HCT116 (cell line): ENCODE measurements at regions not wholly inside any gene's neighbourhood (a gene's known extent, or its start where the extent isn't known, plus 50 kb on each side); places are given as distances from the start of the nearest gene placed in this dataset.

ENCODE experiments used
- ATAC-seq: fragments of 200-7000 bp; cut with Tn5 transposase; 2 replicates; pipeline ENCODE4 v1.9.1; 2020; ENCODE audit warnings: mild to moderate bottlenecking, moderate library complexity
- BruUV-seq: library from RNA; stranded (reverse); fragments of 400-500 nt; replicated peaks from 2 replicates; lab custom pipeline; 2021; lab: Mats Ljungman, UMichigan
- CTCF ChIA-PET: fragments of 300-600 bp; sonication (Branson Sonifier 250); formaldehyde crosslinking; loops from one replicate; lab custom pipeline; 2021; ENCODE audit warnings: antibody characterized with exemption; lab: Charles Lee
- POLR2A ChIA-PET: fragments of 300-600, 350-600 bp; sonication (Branson Sonifier 250); formaldehyde crosslinking; loops from one replicate; lab custom pipeline; 2021; ENCODE audit warnings: antibody characterized with exemption; lab: Charles Lee
- RAD21 ChIA-PET, 2 experiments: fragments of 300-600 bp; sonication (Branson Sonifier 250); formaldehyde crosslinking; loops; one replicate each; lab custom pipeline; 2023; ENCODE audit warnings: low total read pairs in 2 of 2; ENCODE audit not compliant: uncharacterized antibody in 2 of 2, unreplicated experiment in 2 of 2, low non-redundant PET in 1 of 2; lab: Charles Lee
- DNase-seq: peaks from one replicate; pipeline ENCODE4 v3.0.0-alpha.2; 2010; ENCODE audit warnings: low read depth, low spot score
- H2AFZ ChIP-seq: fragments of 200-600 bp; shearing (Covaris generic), sonication (generic); 2 replicates; pipeline ENCODE4 v1.6.1; 2017; ENCODE audit warnings: low read depth, mixed run types, mixed read lengths, antibody characterized with exemption, low read length; ENCODE audit not compliant: poor library complexity, severe bottlenecking
- H3K27ac ChIP-seq: 2 replicates; pipeline ENCODE4 v1.5.1; 2012; ENCODE audit warnings: low read depth, low read length
- H3K27me3 ChIP-seq: fragments of 200-600 bp; sonication (generic); 2 replicates; pipeline ENCODE4 v1.6.1; 2016; ENCODE audit warnings: mixed run types, low read length, mixed read lengths; ENCODE audit not compliant: insufficient read depth
- H3K36me3 ChIP-seq, 2 experiments: fragments of 200-500 bp in 1 of 2; fragments of 200-600 bp in 1 of 2; sonication (Bioruptor generic) in 1 of 2; sonication (generic) in 1 of 2; 2 replicates each; pipeline versions ENCODE4 v1.5.1 to v1.6.1; 2014 to 2016; ENCODE audit warnings: low read length in 2 of 2, inconsistent platforms in 1 of 2, mixed read lengths in 1 of 2, mixed run types in 1 of 2; ENCODE audit not compliant: insufficient read depth in 2 of 2, control insufficient read depth in 1 of 2
- H3K4me1 ChIP-seq, 2 experiments: fragments of 200-600 bp in 1 of 2; sonication (generic) in 1 of 2; 2 replicates each; pipeline versions ENCODE4 v1.5.1 to v1.6.1; 2012 to 2017; ENCODE audit warnings: low read length in 2 of 2, inconsistent platforms in 1 of 2, mild to moderate bottlenecking in 1 of 2, mixed read lengths in 1 of 2, mixed run types in 1 of 2, moderate library complexity in 1 of 2; ENCODE audit not compliant: insufficient read depth in 2 of 2, control insufficient read depth in 1 of 2
- H3K4me2 ChIP-seq: fragments of 200-600 bp; sonication (generic); 2 replicates; pipeline ENCODE4 v1.6.1; 2017; ENCODE audit warnings: mixed run types, low read length, mixed read lengths
- H3K4me3 ChIP-seq, 2 experiments: fragments of 200-600 bp in 1 of 2; sonication (generic) in 1 of 2; replicated peaks in 1 of 2; 2 replicates each; pipeline ENCODE4 v1.5.1; 2011 to 2016; ENCODE audit warnings: low read length in 2 of 2, control low read depth in 1 of 2, low read depth in 1 of 2, mild to moderate bottlenecking in 1 of 2, mixed read lengths in 1 of 2, mixed run types in 1 of 2
- H3K79me2 ChIP-seq: fragments of 200-600 bp; sonication (generic); 2 replicates; pipeline ENCODE4 v1.6.1; 2017; ENCODE audit warnings: mild to moderate bottlenecking, mixed run types, low read length, moderate library complexity, mixed read lengths; ENCODE audit not compliant: insufficient read depth
- H3K9ac ChIP-seq: fragments of 200-600 bp; sonication (generic); 2 replicates; pipeline ENCODE4 v1.6.1; 2016; ENCODE audit warnings: low read length, mixed read lengths
- H3K9me2 ChIP-seq: fragments of 200-600 bp; sonication (generic), shearing (Covaris generic); 2 replicates; pipeline ENCODE4 v1.6.1; 2017; ENCODE audit warnings: mixed run types, mild to moderate bottlenecking, moderate library complexity; ENCODE audit not compliant: insufficient read depth
- H3K9me3 ChIP-seq, 2 experiments: fragments of 200-500 bp in 1 of 2; fragments of 200-600 bp in 1 of 2; sonication (Bioruptor generic) in 1 of 2; sonication (generic) in 1 of 2; 2 replicates each; pipeline ENCODE4 v1.6.1; 2014 to 2017; ENCODE audit warnings: low read length in 2 of 2, mixed read lengths in 2 of 2, inconsistent platforms in 1 of 2, low read depth in 1 of 2, mild to moderate bottlenecking in 1 of 2, mixed run types in 1 of 2, moderate library complexity in 1 of 2; ENCODE audit not compliant: control insufficient read depth in 1 of 2, insufficient read depth in 1 of 2
- H4K20me1 ChIP-seq: fragments of 200-600 bp; sonication (generic), shearing (Covaris generic); 2 replicates; pipeline ENCODE4 v1.6.1; 2017; ENCODE audit warnings: mixed run types, mild to moderate bottlenecking, moderate library complexity; ENCODE audit not compliant: insufficient read depth
- CTCF ChIP-seq, 3 experiments: fragments of 200-600 bp in 1 of 3; sonication (generic) in 1 of 3; IDR thresholded peaks in 2 of 3; conservative IDR thresholded peaks in 1 of 3; 2 replicates each; pipeline ENCODE4 v1.5.1; 2012 to 2017; ENCODE audit warnings: low read depth in 2 of 3, low read length in 2 of 3, antibody characterized with exemption in 1 of 3, borderline replicate concordance in 1 of 3, control low read depth in 1 of 3, mild to moderate bottlenecking in 1 of 3, mixed read lengths in 1 of 3, mixed run types in 1 of 3, moderate library complexity in 1 of 3; ENCODE audit not compliant: insufficient read depth in 1 of 3
- EGR1 ChIP-seq: IDR thresholded peaks from 2 replicates; pipeline ENCODE4 v1.6.1; 2012; ENCODE audit warnings: low read depth
- MAX ChIP-seq: IDR thresholded peaks from 2 replicates; pipeline ENCODE4 v1.6.1; 2012
- POLR2A ChIP-seq: IDR thresholded peaks from 2 replicates; pipeline ENCODE4 v1.7.0; 2011; ENCODE audit warnings: borderline replicate concordance; ENCODE audit not compliant: insufficient read depth, insufficient read length; ENCODE audit errors: extremely low read depth
- POLR2AphosphoS5 ChIP-seq: IDR thresholded peaks from 2 replicates; pipeline ENCODE4 v1.6.1; 2011; ENCODE audit warnings: mild to moderate bottlenecking, low read depth, low read length, moderate library complexity
- SRF ChIP-seq: IDR thresholded peaks from 2 replicates; pipeline ENCODE4 v1.6.1; 2012; ENCODE audit warnings: low read depth
- YY1 ChIP-seq: IDR thresholded peaks from 2 replicates; pipeline ENCODE4 v1.6.1; 2011; ENCODE audit warnings: low read length, low read depth, moderate library complexity, mild to moderate bottlenecking; ENCODE audit not compliant: insufficient replicate concordance; ENCODE audit errors: extremely low read depth
- ZNF274 ChIP-seq: fragments of 200-500 bp; sonication (Bioruptor generic); IDR thresholded peaks from 2 replicates; pipeline ENCODE4 v1.6.1; 2014; ENCODE audit warnings: mild to moderate bottlenecking, low read depth, low read length, inconsistent platforms
- intact Hi-C: fragments of 100-400 bp; cut with micrococcal nuclease; formaldehyde crosslinking; loops from 2 replicates; pipeline ENCODE4 v1.10.0; 2022

- no TSS peak for BruUV-seq
- Histone ChIP-seq H3K4me2 (no peak overlapping the region), H3K27ac (no peak overlapping the region), H4K20me1 (no peaks in the 10 kb centered on the region), H3K9ac (no peak overlapping the region), H3K4me1 (peaks cover 3 to 6% of the 10 kb centered on the region in 2 experiments; a peak in 2 of 4 replicates), H3K9me2 (no peaks in the 10 kb centered on the region), H2AFZ (no peak overlapping the region), H3K9me3 (no peaks in the 10 kb centered on the region), H3K27me3 (peaks cover 2% of the 10 kb centered on the region; the same call in 1 of the 2 replicates), H3K36me3 (no peaks in the 10 kb centered on the region), H3K79me2 (no peaks in the 10 kb centered on the region), H3K4me3 (no peak overlapping the region)
- TF ChIP-seq MAX (no peak), SRF (no peak), EGR1 (no peak), POLR2A (no peak), CTCF (IDR thresholded peaks at IDR 0.05 in 2 of 3, conservative IDR thresholded peaks at IDR 0.05 in 1 of 3; ENCODE audit: borderline replicate concordance in 1 of 3, insufficient read depth in 1 of 3, low read depth in 2 of 3, low read length in 2 of 3) (0 out of 6 replicates have a peak, but pooled peaks of 1 of the 3 experiments have one; percentile 5), YY1 (no peak), ZNF274 (no peak), POLR2AphosphoS5 (no peak)
- intact Hi-C loops: no loop called here
- DNase-seq: no peak
- peak; percentile 84 for ATAC-seq
- ChIA-PET RAD21 (no interaction called here), CTCF (no interaction called here), POLR2A (no interaction called here)
These were observed 128.1 kb upstream of the MYCN start for GRCh38 chr2:15812187-15812780.
